Mesendoderm (in vitro differentiated cells): ENCODE measurements at regions not wholly inside any gene's neighbourhood (a gene's known extent, or its start where the extent isn't known, plus 50 kb on each side); places are given as distances from the start of the nearest gene placed in this dataset.

ENCODE experiments used
- DNase-seq: peaks from one replicate; pipeline ENCODE4 v3.0.0; 2013
- H2AK5ac ChIP-seq: 2 replicates; pipeline ENCODE4 v1.6.1; 2013; ENCODE audit warnings: low read length, inconsistent platforms
- H2BK120ac ChIP-seq: 2 replicates; pipeline ENCODE4 v1.6.1; 2013; ENCODE audit warnings: low read depth, mild to moderate bottlenecking, low read length, moderate library complexity, mixed read lengths
- H2BK15ac ChIP-seq: replicated peaks from 2 replicates; pipeline ENCODE4 v1.6.1; 2013; ENCODE audit warnings: low read depth, mild to moderate bottlenecking, moderate library complexity
- H2BK5ac ChIP-seq: 2 replicates; pipeline ENCODE4 v1.6.1; 2013; ENCODE audit warnings: low read length, inconsistent platforms
- H3K18ac ChIP-seq: 2 replicates; pipeline ENCODE4 v1.6.1; 2013; ENCODE audit warnings: mild to moderate bottlenecking, low read length, mixed read lengths
- H3K23ac ChIP-seq: one replicate; pipeline ENCODE4 v1.6.1; 2013; ENCODE audit warnings: low read length
- H3K27ac ChIP-seq: 2 replicates; pipeline ENCODE4 v1.5.1; 2013; ENCODE audit warnings: low read depth, mild to moderate bottlenecking, inconsistent platforms, low read length, moderate library complexity
- H3K27me3 ChIP-seq: 2 replicates; pipeline ENCODE4 v1.6.1; 2013; ENCODE audit warnings: low read length, control low read depth, mild to moderate bottlenecking, inconsistent platforms; ENCODE audit not compliant: insufficient read depth, poor library complexity
- H3K36me3 ChIP-seq: 2 replicates; pipeline ENCODE4 v1.6.1; 2013; ENCODE audit warnings: low read length, inconsistent platforms; ENCODE audit not compliant: control insufficient read depth, insufficient read depth
- H3K4ac ChIP-seq: one replicate; pipeline ENCODE4 v1.6.1; 2013; ENCODE audit warnings: low read depth, mild to moderate bottlenecking, low read length, moderate library complexity
- H3K4me1 ChIP-seq: 2 replicates; pipeline ENCODE4 v1.6.1; 2013; ENCODE audit warnings: low read depth, low read length, inconsistent platforms; ENCODE audit not compliant: control insufficient read depth
- H3K4me2 ChIP-seq: 2 replicates; pipeline ENCODE4 v1.6.1; 2013; ENCODE audit warnings: low read length
- H3K4me3 ChIP-seq: 2 replicates; pipeline ENCODE4 v1.5.1; 2013; ENCODE audit warnings: mild to moderate bottlenecking, low read length
- H3K56ac ChIP-seq: one replicate; pipeline ENCODE4 v1.6.1; 2013; ENCODE audit warnings: low read length
- H3K79me1 ChIP-seq: 2 replicates; pipeline ENCODE4 v1.6.1; 2013; ENCODE audit warnings: low read length, inconsistent platforms
- H3K79me2 ChIP-seq: 2 replicates; pipeline ENCODE4 v1.6.1; 2013; ENCODE audit warnings: mild to moderate bottlenecking, low read length; ENCODE audit not compliant: control insufficient read depth, insufficient read depth
- H3K9ac ChIP-seq: 2 replicates; pipeline ENCODE4 v1.6.1; 2013; ENCODE audit warnings: low read length, inconsistent platforms
- H4K5ac ChIP-seq: one replicate; pipeline ENCODE4 v1.6.1; 2013; ENCODE audit warnings: low read length
- H4K8ac ChIP-seq: one replicate; pipeline ENCODE4 v1.6.1; 2013; ENCODE audit warnings: low read depth, mild to moderate bottlenecking, control low read depth, low read length, moderate library complexity
- WGBS: extraction: QIAGEN DNeasy Blood & Tissue Kit; methylation state at CpG from one replicate; pipeline ENCODE4 v1.1.7; 2013; ENCODE audit warnings: low lambda C conversion rate, missing lambda C conversion rate; ENCODE audit not compliant: insufficient coverage; ENCODE audit errors: extremely low coverage; 5-methylcytosine and 5-hydroxymethylcytosine counted together

- Histone ChIP-seq H3K9ac (no peak overlapping the region), H3K27ac (no peak overlapping the region), H2BK120ac (no peak overlapping the region), H2BK15ac (no peak overlapping the region), H3K4me3 (no peak overlapping the region), H3K56ac (no peak overlapping the region), H3K4me2 (no peak overlapping the region), H2AK5ac (no peak overlapping the region), H3K4me1 (no peaks in the 10 kb centered on the region), H3K18ac (no peak overlapping the region), H3K79me1 (no peaks in the 10 kb centered on the region), H3K79me2 (no peaks in the 10 kb centered on the region), H3K23ac (no peak overlapping the region), H3K4ac (no peak overlapping the region), H2BK5ac (no peak overlapping the region), H4K8ac (no peak overlapping the region), H3K27me3 (no peaks in the 10 kb centered on the region), H3K36me3 (no peaks in the 10 kb centered on the region), H4K5ac (no peak overlapping the region)
- WGBS = no CpG with 5 or more reads among the region's 9 CpGs
- no peak for DNase-seq
These were observed 309.3 kb upstream of the CDYL start for GRCh38 chr6:4466769-4467480.

- H4K8ac ChIP-seq = no peak overlapping the region
- WGBS = no CpG with 5 or more reads among the region's 7 CpGs
These were observed 309.9 kb upstream of the CDYL start for GRCh38 chr6:4466261-4466660.

GRCh38 chr6:4464638-4465037 lies 311.6 kb upstream of the CDYL start:
- Histone ChIP-seq H2BK15ac (no peak overlapping the region), H3K27ac (no peak overlapping the region), H4K8ac (no peak overlapping the region), H3K27me3 (no peaks in the 10 kb centered on the region), H2AK5ac (no peak overlapping the region), H3K23ac (no peak overlapping the region), H2BK120ac (no peak overlapping the region), H4K5ac (no peak overlapping the region), H3K79me2 (no peaks in the 10 kb centered on the region), H3K56ac (no peak overlapping the region), H3K4me1 (no peaks in the 10 kb centered on the region), H3K18ac (no peak overlapping the region), H3K4me2 (no peak overlapping the region), H2BK5ac (no peak overlapping the region), H3K4me3 (no peak overlapping the region), H3K36me3 (no peaks in the 10 kb centered on the region), H3K9ac (no peak overlapping the region), H3K79me1 (no peaks in the 10 kb centered on the region), H3K4ac (no peak overlapping the region)
- no CpG with 5 or more reads among the region's 2 CpGs for WGBS
- DNase-seq = no peak

More at GRCh38 chr6:4466261-4466660, 309.9 kb upstream of the CDYL start:
- Histone ChIP-seq H3K27ac (no peak overlapping the region), H3K4me1 (no peaks in the 10 kb centered on the region), H3K9ac (no peak overlapping the region), H3K56ac (no peak overlapping the region), H2BK15ac (no peak overlapping the region), H2BK5ac (no peak overlapping the region), H3K4me3 (no peak overlapping the region), H3K4ac (no peak overlapping the region), H3K4me2 (no peak overlapping the region), H3K27me3 (no peaks in the 10 kb centered on the region), H4K5ac (no peak overlapping the region), H2AK5ac (no peak overlapping the region), H3K18ac (no peak overlapping the region), H3K79me1 (no peaks in the 10 kb centered on the region), H3K79me2 (no peaks in the 10 kb centered on the region), H3K23ac (no peak overlapping the region), H3K36me3 (no peaks in the 10 kb centered on the region), H2BK120ac (no peak overlapping the region)
- DNase-seq = no peak

GRCh38 chr6:4463236-4463635 lies 313.0 kb upstream of the CDYL start:
- Histone ChIP-seq H3K4me1 (no peaks in the 10 kb centered on the region), H3K79me1 (no peaks in the 10 kb centered on the region), H3K4ac (no peak overlapping the region), H3K56ac (no peak overlapping the region), H3K36me3 (no peaks in the 10 kb centered on the region), H2BK15ac (no peak overlapping the region), H3K9ac (no peak overlapping the region), H3K27ac (no peak overlapping the region), H3K4me3 (no peak overlapping the region), H3K79me2 (no peaks in the 10 kb centered on the region), H2BK5ac (no peak overlapping the region), H2AK5ac (no peak overlapping the region), H3K27me3 (no peaks in the 10 kb centered on the region), H3K18ac (no peak overlapping the region), H3K23ac (no peak overlapping the region), H4K5ac (no peak overlapping the region), H3K4me2 (no peak overlapping the region), H2BK120ac (no peak overlapping the region), H4K8ac (no peak overlapping the region)
- DNase-seq = no peak
- no CpG with 5 or more reads among the region's 1 CpG for WGBS

GRCh38 chr6:4460586-4461475 lies 315.4 kb upstream of the CDYL start:
- no peaks in the 10 kb centered on the region for H3K27me3 ChIP-seq
- DNase-seq = no peak
- H3K9ac ChIP-seq = no peak overlapping the region
- no peak overlapping the region for H2BK5ac ChIP-seq
- H2BK120ac ChIP-seq = no peak overlapping the region
- H4K5ac ChIP-seq = no peak overlapping the region
- no peak overlapping the region for H3K4me3 ChIP-seq
- H2AK5ac ChIP-seq = no peak overlapping the region
- H3K4me1 ChIP-seq = no peaks in the 10 kb centered on the region
- no peak overlapping the region for H2BK15ac ChIP-seq
- no peaks in the 10 kb centered on the region for H3K79me1 ChIP-seq
- no peak overlapping the region for H3K18ac ChIP-seq
- H3K27ac ChIP-seq = no peak overlapping the region
- no peak overlapping the region for H3K56ac ChIP-seq
- H3K36me3 ChIP-seq = no peaks in the 10 kb centered on the region
- no CpG with 5 or more reads among the region's 21 CpGs for WGBS
- no peak overlapping the region for H4K8ac ChIP-seq
- no peak overlapping the region for H3K23ac ChIP-seq
- H3K79me2 ChIP-seq = no peaks in the 10 kb centered on the region
- no peak overlapping the region for H3K4me2 ChIP-seq
- H3K4ac ChIP-seq = no peak overlapping the region
